Hepatocyte (in vitro differentiated cells): ENCODE measurements at regions not wholly inside any gene's neighbourhood (a gene's known extent, or its start where the extent isn't known, plus 50 kb on each side); places are given as distances from the start of the nearest gene placed in this dataset.

Experiments
- EZH2 ChIP-seq: fragments of 200-600 bp; sonication (generic); IDR thresholded peaks from 2 replicates; pipeline ENCODE4 v1.6.1; 2016; ENCODE audit warnings: antibody characterized with exemption, mild to moderate bottlenecking, borderline replicate concordance
- EZH2phosphoT487 ChIP-seq: fragments of 200-600 bp; sonication (generic); IDR thresholded peaks from one replicate; pipeline ENCODE4 v1.6.1; 2018; ENCODE audit warnings: antibody characterized with exemption, mild to moderate bottlenecking, low read depth, moderate library complexity; ENCODE audit not compliant: unreplicated experiment, severe bottlenecking
- TF ChIP-seq, protein P1 (sequence below): fragments of 200-600 bp; sonication (generic); IDR thresholded peaks from 2 replicates; pipeline ENCODE4 v1.5.1; 2016; ENCODE audit warnings: antibody characterized with exemption, mild to moderate bottlenecking; ENCODE audit not compliant: poor library complexity

DNA sequence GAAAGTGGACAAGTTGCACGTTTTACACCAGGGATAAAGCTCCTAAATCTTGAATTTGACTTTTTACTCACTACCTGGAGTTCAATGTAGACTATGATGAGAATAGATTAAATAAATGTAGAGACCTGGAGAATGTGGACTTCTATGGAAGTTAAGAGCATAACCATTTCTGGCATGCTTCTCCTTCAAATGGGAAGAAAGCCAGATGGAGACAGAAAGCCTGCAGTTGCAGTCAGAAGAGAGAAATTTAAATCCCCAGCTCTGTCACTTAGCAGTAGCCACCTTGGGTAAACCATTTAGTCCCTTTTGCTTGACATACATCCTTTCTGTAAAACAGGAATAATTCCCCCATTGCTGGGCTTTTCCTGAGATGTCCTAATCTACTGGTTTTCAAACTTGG lies 355.3 kb upstream of the AUTS2 start:
- TF ChIP-seq EZH2 (no peak), EZH2phosphoT487 (no peak)
- TF ChIP-seq, protein P1, sequence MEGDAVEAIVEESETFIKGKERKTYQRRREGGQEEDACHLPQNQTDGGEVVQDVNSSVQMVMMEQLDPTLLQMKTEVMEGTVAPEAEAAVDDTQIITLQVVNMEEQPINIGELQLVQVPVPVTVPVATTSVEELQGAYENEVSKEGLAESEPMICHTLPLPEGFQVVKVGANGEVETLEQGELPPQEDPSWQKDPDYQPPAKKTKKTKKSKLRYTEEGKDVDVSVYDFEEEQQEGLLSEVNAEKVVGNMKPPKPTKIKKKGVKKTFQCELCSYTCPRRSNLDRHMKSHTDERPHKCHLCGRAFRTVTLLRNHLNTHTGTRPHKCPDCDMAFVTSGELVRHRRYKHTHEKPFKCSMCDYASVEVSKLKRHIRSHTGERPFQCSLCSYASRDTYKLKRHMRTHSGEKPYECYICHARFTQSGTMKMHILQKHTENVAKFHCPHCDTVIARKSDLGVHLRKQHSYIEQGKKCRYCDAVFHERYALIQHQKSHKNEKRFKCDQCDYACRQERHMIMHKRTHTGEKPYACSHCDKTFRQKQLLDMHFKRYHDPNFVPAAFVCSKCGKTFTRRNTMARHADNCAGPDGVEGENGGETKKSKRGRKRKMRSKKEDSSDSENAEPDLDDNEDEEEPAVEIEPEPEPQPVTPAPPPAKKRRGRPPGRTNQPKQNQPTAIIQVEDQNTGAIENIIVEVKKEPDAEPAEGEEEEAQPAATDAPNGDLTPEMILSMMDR = no peak
